HG03571 (cell line): ENCODE measurements at regions not wholly inside any gene's neighbourhood (a gene's known extent, or its start where the extent isn't known, plus 50 kb on each side); places are given as distances from the start of the nearest gene placed in this dataset.
A peak's percentile ranks its signal among the peaks of the same experiment; 100 is the strongest.

Experiments used
- ATAC-seq: cut with Tn5 transposase; IDR thresholded peaks from one replicate; pipeline ENCODE4 v1.9.1; 2021; ENCODE audit not compliant: unreplicated experiment

DNA sequence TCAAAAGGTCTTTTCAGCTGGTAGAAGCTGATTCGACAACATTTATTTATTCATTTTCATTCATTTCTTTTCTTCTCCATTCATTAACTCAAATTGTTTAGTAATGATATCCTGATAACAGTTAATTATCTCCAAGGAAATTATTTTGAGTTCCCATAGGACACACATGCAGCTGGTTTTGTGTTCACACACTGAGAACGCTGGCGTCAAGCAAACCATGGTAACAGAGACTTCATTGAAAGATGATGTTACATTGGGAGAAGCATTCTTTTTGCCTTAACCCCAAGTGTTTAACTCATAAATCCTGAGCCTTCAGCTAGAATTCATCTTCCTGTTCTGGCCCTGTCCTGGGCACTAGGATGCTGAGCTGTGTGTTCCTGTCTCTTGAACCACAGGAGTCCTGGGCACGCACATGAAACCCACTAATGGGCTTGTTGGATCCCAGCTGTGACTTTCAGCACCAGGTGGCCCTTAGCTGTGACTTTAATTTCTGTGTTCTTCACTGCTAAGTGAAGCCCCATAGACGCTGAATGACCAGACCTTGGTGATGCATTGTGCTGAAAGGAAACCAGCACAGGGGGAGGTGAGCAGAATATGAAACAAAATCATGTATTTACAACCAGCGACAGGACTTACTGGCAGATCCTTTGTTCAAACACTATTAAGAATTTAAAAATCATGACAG lies 121.5 kb upstream of the PRSS58 start:
- ATAC-seq: no peak

DNA sequence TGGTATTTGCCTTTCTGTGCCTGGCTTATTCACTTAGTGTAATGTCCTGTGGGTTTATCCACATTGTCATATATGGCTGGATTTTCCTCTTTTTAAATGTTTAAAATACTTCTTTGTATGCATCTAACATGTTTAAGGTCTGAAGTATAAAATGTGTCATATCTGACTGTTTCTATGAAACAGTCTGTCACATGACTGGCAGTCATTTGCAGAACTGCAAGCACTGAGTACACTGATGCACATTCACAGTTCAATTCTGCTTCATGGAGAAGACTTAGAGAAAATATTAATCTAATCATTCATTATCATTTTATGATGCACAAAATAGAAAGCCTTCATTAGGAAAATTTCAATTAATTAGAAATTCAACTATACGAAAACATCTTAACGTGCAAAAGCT lies 119.7 kb upstream of the PRSS58 start:
- ATAC-seq: no peak

DNA sequence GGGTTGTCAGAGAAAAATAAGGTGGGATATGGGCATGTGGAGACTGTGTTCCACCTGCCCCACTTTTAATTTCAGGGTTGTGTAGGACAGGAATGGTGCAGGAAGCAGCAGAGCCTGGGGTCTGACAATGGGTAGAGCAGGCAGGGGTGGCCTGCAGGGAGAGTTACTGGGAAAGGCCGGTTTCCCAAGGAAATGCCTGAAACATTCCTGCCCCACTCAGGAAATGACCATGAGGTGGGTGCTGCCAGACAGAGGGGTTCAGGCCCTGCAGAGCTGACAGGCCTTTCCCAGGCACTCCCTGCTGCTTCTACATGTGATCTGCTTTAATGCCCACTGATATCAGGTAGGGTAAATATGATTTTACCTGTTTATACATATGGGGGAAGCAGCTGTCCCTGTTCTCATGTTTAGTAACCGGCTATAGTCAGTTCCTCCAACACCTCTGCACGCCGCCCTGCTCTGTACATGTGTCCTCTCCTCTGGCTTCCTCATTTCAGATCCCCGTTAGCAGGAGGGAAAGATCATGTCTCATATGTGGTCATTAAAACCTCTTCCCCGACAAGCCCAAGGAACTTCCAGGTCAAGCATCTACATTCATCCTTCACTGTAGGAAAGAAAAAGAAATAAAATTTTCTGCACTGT lies 118.6 kb upstream of the PRSS58 start:
- no peak for ATAC-seq

DNA sequence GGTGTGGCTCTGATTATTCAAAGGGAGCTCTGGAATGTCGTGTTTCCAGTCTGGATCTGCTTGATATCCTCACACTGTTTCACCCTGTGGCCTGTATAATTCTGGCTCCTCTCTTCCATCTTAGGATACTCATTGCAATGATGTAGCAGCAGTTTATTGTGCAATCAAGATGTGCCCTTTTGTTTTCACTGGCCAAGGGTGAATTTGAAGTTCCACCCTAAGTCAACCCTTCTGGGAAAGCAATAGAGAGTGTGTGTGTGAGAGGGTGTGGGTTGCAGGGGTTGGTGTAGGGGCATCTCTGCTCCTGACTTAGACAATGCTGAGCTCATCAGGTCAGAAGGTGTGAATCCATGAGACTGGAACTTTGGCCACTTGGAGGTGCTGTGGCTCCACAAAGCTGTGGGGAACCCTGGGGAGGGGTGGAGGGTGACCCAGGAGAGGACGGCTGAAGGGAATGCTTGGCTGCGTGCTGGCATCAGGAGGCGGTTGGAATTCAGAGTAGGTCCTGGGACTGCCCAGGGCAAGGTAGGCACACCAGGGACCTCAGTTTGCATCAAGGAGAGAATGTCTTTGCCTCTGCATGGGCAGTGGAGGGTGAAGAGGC lies 118.0 kb upstream of the PRSS58 start:
- ATAC-seq: no peak

GRCh38 chr7:142372727-142373126 lies 114.9 kb upstream of the PRSS58 start:
- no peak for ATAC-seq

GRCh38 chr7:142371586-142372377 lies 113.9 kb upstream of the PRSS58 start:
- ATAC-seq: no peak

DNA sequence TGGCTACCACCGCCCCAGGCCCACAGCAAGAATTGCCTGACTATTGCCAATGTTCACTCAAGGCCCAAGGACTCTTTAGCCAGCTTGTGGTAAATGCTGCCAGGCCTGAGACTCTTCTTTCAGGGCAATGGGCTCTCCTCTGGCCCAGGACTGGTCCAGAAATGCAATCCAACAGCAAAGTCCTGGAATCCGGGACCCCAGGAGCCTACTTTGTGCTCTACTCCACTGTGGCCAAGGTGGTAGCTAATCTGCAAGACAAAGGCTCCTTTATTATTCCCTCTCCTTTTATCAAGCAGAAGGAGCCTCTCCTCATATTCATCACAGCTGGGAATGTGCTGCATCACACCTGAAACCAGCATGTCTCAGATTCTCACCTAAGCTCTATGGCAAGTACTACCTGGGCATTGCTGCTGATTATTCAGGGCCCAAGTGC lies 107.6 kb upstream of the PRSS58 start:
- ATAC-seq: no peak

DNA sequence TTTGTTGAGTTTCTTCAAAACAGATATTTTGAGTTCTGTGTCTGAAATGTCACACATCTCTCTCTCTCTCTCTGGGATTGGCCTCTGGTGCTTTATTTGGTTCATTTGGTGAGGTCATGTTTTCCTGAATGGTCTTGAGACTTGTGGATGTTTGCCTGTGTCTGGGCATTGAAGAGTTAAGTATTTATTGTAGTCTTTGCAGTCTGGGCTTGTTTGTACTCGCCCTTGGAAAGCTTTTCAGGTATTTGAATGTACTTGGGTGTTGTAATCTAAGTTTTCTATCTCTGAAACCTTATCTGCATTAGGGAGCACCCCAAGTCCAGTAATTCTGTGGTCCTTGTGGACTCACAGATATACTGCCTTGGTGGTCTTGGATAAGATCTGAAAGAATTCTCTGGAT lies 106.7 kb upstream of the PRSS58 start:
- no peak for ATAC-seq

DNA sequence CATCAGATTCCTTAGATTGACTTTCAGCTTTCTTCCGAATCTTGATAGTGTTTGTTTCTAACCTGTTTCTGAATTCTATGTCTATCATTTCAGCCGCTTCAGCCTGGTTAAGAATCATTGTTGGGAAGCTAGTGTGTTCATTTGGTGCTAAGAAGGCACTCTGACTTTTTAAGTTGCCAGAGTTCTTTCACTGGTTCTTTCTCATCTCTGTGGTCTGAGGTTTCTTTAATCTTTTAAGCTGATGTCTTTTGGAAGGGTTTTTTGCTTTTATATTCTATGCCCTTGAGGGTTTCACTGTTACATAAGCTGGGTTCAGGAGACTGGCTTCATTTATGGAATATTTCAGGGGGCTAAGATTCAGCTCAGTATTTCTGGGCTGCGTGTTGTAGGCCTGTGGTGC lies 104.5 kb upstream of the PRSS58 start:
- no peak for ATAC-seq

GRCh38 chr7:142359694-142360279 lies 101.9 kb upstream of the PRSS58 start:
- no peak for ATAC-seq

- ATAC-seq: peak; percentile 87
Measured at GRCh38 chr7:142357953-142358520, 100.2 kb upstream of the PRSS58 start.

- ATAC-seq: no peak
Measured at GRCh38 chr7:142356166-142356565, 98.3 kb upstream of the PRSS58 start.

GRCh38 chr7:142355328-142355727 lies 97.5 kb upstream of the PRSS58 start:
- no peak for ATAC-seq

- ATAC-seq: no peak
Measured at GRCh38 chr7:142353147-142354060, 95.5 kb upstream of the PRSS58 start.

DNA sequence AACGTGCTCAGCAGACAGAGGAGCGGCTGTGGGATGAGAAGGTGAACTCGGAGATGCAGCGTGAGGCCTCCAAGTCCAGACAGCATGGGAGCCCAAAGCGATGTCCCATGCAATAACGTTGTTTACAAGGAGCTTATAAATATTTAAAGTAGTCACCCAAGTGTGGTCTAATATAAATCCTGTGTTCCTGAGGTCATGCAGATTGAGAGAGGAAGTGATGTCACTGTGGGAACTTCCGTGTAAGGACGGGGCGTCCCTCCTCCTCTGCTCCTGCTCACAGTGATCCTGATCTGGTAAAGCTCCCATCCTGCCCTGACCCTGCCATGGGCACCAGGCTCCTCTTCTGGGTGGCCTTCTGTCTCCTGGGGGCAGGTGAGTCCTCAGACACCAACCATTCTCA lies 94.7 kb upstream of the PRSS58 start:
- ATAC-seq: no peak

DNA sequence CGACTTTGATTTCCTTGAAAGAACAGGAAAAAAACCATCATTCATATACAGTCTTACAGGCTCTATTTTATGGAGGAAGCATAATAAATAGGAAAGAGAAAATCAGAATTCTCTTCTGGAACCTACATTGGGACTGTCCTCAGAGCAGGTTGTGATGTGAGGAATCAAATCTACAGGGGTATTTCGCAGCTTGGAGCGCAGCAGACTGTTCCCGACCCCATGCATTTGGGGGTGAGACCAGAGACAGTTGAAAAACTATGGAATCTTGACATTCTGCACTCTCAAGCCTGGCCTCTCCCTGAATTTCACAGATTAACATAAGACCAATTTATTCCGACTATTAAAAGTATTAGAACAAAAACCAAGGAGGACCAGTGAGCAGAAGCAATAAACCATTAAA lies 93.3 kb upstream of the PRSS58 start:
- ATAC-seq: no peak

GRCh38 chr7:142349670-142350405 lies 92.0 kb upstream of the PRSS58 start:
- ATAC-seq: no peak

GRCh38 chr7:142348921-142349405 lies 91.1 kb upstream of the PRSS58 start:
- no peak for ATAC-seq

- no peak for ATAC-seq
Measured at GRCh38 chr7:142348100-142348499, 90.2 kb upstream of the PRSS58 start.
